C4-2B (cell line): ENCODE measurements at regions not wholly inside any gene's neighbourhood (a gene's known extent, or its start where the extent isn't known, plus 50 kb on each side); places are given as distances from the start of the nearest gene placed in this dataset.

Source experiments
- H3K27ac ChIP-seq: fragments of 450-650 bp; 2 replicates; pipeline ENCODE4 v1.5.1; 2017
- CTCF ChIP-seq: fragments of 450-650 bp; conservative IDR thresholded peaks from 2 replicates; pipeline ENCODE4 v1.5.1; 2017; ENCODE audit warnings: mild to moderate bottlenecking
- ZFX ChIP-seq: fragments of 450-650 bp; IDR thresholded peaks from 2 replicates; pipeline ENCODE4 v1.6.1; 2017

GRCh38 chr1:90147093-90147492 is 152.2 kb downstream of the ZNF326 start:
- no peak overlapping the region for H3K27ac ChIP-seq
- TF ChIP-seq ZFX (no peak), CTCF (no peak)

GRCh38 chr1:90144820-90145219 is 149.9 kb downstream of the ZNF326 start:
- TF ChIP-seq ZFX (no peak), CTCF (no peak)
- H3K27ac ChIP-seq, result no peak overlapping the region

GRCh38 chr1:90143591-90143990 is 148.7 kb downstream of the ZNF326 start:
- TF ChIP-seq ZFX, result no peak
- TF ChIP-seq CTCF, result no peak
- H3K27ac ChIP-seq, result no peak overlapping the region

- TF ChIP-seq CTCF (no peak), ZFX (no peak)
- H3K27ac ChIP-seq, result no peak overlapping the region
Measured at GRCh38 chr1:90142697-90143096, 147.8 kb downstream of the ZNF326 start.

GRCh38 chr1:90139837-90140236 is 144.9 kb downstream of the ZNF326 start:
- no peak for TF ChIP-seq CTCF
- no peak for TF ChIP-seq ZFX
- H3K27ac ChIP-seq, result no peak overlapping the region

- H3K27ac ChIP-seq, result no peak overlapping the region
- TF ChIP-seq ZFX, result no peak
- no peak for TF ChIP-seq CTCF
Measured at GRCh38 chr1:90135286-90135685, 140.4 kb downstream of the ZNF326 start.

GRCh38 chr1:90134175-90134955 is 139.5 kb downstream of the ZNF326 start:
- no peak overlapping the region for H3K27ac ChIP-seq

More at GRCh38 chr1:90134175-90134955, 139.5 kb downstream of the ZNF326 start:
- TF ChIP-seq ZFX, result no peak
- TF ChIP-seq CTCF, result no peak
